GM19438 (cell line): ENCODE measurements at regions not wholly inside any gene's neighbourhood (a gene's known extent, or its start where the extent isn't known, plus 50 kb on each side); places are given as distances from the start of the nearest gene placed in this dataset.

Experiments
- ATAC-seq: cut with Tn5 transposase; IDR thresholded peaks from one replicate; pipeline ENCODE4 v1.9.1; 2021; ENCODE audit warnings: low read depth; ENCODE audit not compliant: unreplicated experiment

DNA sequence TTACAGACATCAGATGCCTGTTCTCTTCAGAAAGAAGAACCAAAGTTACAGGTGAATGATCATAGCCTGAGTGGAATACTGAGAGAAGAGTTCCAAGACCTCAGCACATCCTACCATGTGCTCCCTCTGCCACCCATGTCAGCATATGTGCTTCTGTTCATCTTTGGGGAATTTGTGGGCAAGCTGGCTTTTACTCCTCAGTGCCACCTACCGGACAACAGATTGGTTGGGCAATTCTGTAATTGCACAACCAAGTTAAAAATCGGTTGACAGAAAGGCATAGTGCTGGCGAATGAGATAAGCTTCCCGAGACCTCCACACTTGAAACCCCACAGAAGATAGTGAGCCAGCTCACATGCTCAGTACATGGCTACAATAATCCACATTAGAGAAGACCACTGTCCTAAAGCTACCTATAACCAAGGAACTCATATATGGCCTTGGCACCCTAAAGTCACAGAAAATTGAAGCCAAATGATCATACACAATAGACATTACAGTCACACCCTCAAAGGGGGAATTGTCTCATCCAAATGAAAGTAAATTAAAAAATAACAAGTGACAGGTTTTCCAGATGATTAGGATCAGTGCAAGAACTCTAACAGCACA is 1238.0 kb upstream of the NUDT12 start:
- no peak for ATAC-seq

DNA sequence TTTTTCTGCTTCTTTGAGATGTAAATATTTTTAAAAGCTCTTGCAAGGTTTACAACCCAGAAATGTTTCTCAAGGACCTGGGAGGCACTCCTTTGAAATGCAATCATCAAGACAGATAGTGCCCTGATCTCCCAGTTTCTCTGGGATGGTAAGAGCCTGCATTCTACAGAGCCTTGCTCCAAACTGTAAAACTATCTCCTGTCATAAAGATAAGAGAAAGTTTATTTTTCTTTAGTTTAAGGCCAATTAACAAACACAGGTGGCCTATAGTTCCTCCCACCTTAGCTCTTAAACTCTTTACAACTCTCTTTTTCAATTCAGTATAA is 1231.1 kb upstream of the NUDT12 start:
- no peak for ATAC-seq

DNA sequence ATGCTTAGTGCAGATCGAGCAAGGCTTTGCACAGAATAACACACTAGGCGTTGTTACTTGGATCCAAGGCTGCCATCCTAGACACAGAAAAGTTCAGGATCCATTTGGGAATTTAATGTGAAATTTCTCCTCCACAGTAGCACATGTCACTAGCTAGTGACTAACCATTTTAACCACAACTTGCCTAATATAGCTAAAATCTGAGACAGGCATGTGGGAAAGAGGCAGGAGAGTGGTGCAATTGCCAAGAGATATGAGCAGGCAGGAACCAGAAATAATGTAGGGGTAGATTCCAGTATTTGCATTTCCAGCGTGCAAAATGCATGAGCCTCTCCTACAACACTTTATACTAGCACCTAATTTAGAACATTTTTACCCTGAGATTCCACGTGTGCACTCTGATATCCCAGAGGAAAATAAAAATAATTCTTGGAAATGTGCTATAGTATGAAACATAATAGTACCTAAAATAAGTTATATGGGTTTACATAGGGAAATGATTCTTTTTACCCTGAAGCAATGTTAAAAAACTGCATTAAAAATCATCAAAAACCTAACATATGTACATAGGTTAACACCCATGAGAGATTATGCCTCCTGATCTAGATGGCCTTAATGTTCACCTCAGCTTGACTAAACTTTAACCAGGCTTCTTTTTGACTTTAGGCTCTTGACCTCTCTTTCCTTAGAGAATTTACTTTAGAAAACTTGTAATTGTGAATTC is 1230.6 kb upstream of the NUDT12 start:
- ATAC-seq, result no peak

GRCh38 chr5:104789366-104789765 is 1226.8 kb upstream of the NUDT12 start:
- no peak for ATAC-seq

DNA sequence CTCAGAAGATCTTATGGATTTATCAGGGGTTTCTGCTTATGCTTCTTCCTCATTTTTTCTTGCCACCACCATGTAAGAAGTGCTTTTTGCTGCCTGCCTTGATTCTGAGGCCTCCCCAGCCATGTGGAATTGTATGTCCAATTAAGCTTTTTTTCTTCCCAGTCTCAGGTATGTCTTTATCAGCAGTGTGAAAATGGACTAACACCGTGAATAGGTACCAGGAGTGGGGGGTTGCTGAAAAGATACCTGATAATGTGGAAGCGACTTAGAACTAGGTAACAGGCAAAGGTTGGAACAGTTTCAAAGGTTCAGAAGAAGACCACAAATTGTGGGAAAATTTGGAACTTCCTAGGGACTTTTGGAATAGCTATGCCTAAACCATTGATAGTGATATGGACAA is 1222.5 kb upstream of the NUDT12 start:
- no peak for ATAC-seq

DNA sequence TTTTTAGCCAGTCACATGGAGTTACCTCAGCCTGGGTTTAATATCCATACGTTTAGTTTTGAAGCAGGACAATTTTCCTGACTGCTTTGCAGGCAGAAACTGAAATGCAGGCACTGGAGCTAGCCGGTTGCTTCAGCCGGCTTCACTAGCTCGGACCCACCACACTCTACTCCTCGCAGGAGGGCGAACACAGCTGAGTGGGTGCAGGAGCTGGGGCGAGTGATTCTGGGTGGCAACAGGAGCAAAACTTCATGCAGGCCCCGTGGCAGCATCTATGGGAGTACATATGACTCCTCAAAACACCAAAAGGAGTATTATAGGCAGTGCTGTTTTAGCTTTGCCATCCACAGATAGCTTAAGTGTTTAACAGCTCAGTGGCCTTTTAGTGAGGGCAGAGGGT is 1211.8 kb upstream of the NUDT12 start:
- ATAC-seq, result no peak

DNA sequence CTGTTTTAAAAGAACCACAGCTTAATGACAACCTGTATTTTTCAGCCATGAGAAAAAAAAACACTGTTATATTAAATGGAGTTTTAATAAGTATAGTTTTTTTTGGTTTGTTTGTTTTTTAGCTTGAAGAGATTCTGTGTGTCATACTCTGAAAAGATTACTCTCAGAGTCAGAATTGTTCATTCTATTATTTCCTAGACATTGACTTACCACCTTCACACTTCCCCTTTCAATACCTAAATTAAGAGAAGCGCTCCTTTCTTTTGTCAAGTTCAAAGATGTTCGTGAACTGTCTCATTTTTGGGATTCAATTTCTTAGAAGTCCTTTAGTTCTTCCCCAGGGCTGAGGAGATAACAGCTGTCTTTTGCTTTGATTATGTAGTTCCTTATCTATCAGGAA is 1201.6 kb upstream of the NUDT12 start:
- no peak for ATAC-seq

GRCh38 chr5:104763216-104763615 is 1200.6 kb upstream of the NUDT12 start:
- no peak for ATAC-seq

DNA sequence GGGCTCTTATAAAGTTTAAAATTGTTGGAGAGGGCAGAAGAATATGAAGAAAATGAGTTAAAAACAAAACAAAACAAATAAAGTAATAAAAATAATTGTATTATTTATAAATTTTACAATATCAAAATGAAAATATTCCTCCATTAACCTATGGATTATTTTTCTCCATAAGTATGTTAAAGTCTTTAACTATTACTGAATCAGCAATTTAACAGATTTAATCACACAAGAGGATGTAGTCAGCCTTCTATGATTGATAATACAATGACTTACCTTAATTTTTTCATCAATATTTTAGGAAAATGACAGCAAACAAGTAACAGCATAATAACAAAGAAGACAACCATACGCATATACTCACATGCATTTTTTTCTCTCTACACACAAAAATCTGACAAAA is 1195.3 kb upstream of the NUDT12 start:
- ATAC-seq, result no peak

DNA sequence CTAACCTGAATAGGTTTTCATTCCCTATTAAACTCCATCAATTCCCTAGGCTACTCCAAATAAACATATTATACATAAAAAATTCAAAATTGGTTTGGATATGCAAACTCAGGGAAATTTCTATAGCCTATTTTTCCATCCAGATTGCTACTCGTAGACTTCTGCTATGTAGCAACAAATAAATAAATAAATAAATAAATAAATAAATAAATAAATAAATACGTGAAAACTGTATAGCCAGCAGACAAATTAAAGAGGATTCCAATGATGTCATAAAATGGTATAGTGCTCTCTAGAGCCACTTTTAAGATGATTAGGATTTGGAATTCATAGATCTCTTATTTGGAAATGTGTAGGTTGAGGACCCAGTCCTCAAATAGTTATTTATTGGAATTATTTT is 1193.2 kb upstream of the NUDT12 start:
- no peak for ATAC-seq

DNA sequence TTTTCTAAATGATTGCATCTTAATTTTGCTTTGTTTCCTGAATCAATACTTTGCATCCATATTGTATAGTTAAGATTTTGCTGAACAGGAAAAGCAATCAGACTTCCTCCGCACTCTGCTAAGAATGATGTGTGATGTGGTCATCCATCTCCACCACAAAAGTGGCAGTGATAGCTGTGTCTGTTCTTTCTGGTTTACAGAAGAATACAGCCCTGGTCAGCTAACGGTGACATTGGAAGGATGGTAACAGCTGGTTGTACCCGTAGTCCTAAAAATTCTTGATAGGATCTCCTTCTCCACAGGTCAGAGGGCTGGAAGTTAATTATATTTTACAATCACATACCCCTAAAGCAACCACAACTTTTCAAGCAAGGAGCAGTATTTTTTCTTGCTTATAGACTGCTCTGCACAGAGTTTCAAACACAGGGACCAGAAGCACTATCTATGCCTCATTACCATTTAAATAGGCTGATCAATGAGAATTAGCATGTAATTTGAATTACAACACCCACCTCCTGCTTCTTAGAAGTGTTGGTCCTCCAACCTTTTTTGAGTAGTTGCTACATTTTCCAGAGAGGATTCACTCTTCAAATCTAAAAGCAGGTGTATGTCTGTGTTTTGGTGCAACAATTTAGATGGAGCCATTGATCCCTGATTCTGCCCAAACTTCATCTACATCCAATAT is 1191.9 kb upstream of the NUDT12 start:
- no peak for ATAC-seq

DNA sequence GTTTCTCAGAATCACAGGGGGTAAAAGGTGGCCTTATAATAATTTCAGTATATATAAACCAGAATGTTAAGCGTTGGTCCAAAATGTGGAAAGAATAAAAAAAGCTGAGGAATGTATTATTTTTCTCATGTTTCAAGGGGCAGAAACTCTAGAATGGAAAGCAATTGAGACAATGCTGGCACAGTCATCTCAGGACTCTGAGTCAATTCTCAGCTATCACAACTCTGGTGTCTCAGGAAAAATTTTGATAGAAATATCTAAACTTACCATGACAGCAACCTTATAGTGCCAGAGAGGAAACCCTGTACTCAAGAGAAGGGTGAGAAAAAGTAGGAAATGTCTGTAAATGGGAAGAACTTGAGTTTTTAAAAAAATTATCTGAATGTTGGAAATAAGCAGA is 1189.4 kb upstream of the NUDT12 start:
- no peak for ATAC-seq

- no peak for ATAC-seq
Measured at GRCh38 chr5:104739905-104740304, 1177.3 kb upstream of the NUDT12 start.

- no peak for ATAC-seq
Measured at GRCh38 chr5:104739503-104739902, 1176.9 kb upstream of the NUDT12 start.

- no peak for ATAC-seq
Measured at GRCh38 chr5:104736073-104736472, 1173.5 kb upstream of the NUDT12 start.

DNA sequence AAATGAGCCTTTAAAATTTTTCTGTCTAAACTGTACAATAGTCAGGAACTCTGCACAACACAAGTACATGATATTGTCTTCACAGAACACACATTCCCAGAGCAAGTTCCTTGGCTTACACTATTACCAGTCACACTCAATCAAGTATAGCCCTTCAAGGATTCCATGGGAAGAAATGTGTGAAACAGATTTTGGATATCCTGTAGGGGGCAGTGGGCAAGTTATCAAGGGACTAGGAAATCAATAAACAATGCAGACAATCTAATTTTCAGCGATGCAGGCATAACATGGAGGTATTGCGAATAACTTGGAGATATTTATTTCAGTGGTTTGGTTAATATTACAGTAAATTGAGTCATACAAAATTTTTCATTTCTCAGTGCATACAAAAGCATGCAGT is 1171.5 kb upstream of the NUDT12 start:
- no peak for ATAC-seq

DNA sequence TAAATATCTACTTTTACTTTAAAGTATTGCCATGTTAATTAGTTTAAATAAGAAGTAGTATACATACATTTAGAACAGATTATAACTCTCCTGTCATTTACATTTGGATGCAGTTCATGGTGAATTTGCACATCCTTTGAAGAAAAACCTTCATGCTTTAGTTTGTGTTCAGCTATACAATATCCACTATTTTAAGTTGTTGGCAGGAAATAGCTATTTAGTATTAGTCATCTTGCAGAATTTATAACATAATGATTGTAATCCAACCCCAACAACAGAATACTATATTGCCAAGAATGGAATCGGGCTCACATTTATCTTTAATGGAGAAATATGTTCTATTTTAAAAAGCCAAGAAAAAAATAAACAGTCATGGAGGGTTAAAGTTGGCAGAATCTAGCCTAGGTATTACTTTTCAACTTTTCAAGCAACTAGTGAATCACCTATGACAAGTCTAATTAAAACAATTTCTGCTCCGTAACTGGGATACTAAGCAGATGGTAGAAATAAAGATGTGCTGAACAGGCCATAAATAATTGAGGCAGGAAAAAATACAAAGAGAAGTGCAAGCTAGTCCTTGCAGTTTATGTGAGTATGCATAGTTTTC is 1170.6 kb upstream of the NUDT12 start:
- ATAC-seq, result no peak

DNA sequence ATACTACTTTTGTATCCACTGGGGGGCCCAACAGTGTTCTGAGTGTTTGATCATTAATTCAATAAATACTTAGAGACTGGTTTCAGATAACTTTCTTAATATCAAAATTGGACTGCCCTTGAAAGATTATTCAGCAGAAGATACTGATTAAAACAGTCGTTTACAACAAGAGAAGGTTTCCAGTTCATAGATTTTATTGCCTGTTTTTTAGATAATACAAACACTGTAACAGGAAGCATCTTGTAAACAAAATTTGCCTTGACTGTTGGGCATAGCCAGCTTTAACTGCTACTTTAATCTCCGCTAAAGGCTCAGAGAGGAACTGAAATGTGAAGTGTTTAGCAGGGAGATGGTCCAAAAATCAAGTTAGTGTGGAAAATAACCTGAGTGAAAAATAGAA is 1168.7 kb upstream of the NUDT12 start:
- no peak for ATAC-seq

GRCh38 chr5:104708027-104708426 is 1145.4 kb upstream of the NUDT12 start:
- ATAC-seq, result no peak

DNA sequence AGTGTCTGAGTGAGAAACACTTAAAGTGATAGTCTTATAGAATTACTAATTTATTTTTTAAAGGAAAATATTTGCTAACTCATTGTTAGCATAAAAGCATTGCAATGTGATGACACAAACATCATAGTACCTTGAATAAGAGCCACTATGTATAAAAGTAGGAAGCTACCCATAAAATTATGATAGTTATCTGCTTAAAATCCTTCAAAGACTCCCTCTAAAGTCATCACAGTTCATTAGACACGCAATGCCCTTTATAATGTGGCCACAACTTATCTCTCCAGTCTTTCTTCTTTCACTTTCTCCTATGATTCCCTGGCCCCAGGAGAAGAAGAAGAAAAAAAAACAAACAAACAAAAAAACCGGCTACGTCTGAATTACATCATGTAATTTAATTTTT is 1144.0 kb upstream of the NUDT12 start:
- ATAC-seq, result no peak

DNA sequence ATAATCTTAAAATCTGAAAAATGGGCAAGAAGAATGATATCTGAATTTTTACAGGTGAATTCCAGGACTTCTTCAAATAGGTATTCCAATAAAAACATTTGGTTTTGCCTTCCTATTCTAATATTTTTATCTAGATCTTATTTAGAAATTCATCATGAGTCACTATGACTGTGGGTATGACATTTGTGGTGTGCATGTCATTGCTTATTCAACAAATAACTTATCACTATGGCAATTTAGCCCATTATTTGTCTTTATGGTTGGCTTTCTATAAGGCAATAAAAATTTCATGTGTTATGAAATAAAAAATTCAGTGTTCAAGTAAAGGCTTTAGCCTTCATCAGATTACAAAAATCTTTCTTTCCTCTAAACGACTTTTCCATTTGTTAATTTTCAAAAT is 1139.6 kb upstream of the NUDT12 start:
- no peak for ATAC-seq

- ATAC-seq, result no peak
Measured at GRCh38 chr5:104699438-104699837, 1136.8 kb upstream of the NUDT12 start.
